SK-N-SH treated with all-trans-retinoic acid at 6 μM for 48 hours (cell line): ENCODE measurements at regions not wholly inside any gene's neighbourhood (a gene's known extent, or its start where the extent isn't known, plus 50 kb on each side); places are given as distances from the start of the nearest gene placed in this dataset.

Experiments used
- ARNTL ChIP-seq: fragments of 450-650 bp; formaldehyde crosslinking; IDR thresholded peaks from 2 replicates; pipeline ENCODE4 v1.5.0; 2020; ENCODE audit warnings: low read depth, mild to moderate bottlenecking, moderate library complexity, borderline replicate concordance
- CSRNP3 ChIP-seq: fragments of 250-450 bp; sonication (Bioruptor Pico); IDR thresholded peaks from 2 replicates; pipeline ENCODE4 v1.5.1; 2021; ENCODE audit warnings: mild to moderate bottlenecking, moderate library complexity
- ESRRG ChIP-seq: fragments of 250-450 bp; sonication (Bioruptor Pico); IDR thresholded peaks from 2 replicates; pipeline ENCODE4 v1.6.1; 2021; ENCODE audit warnings: mild to moderate bottlenecking
- PATZ1 ChIP-seq: fragments of 250-450 bp; sonication (Bioruptor Pico); IDR thresholded peaks from 2 replicates; pipeline ENCODE4 v1.8.0; 2020; ENCODE audit warnings: mild to moderate bottlenecking, moderate library complexity, borderline replicate concordance
- RARB ChIP-seq: fragments of 250-450 bp; sonication (Bioruptor Pico); IDR thresholded peaks from 2 replicates; pipeline ENCODE4 v1.8.0; 2021; ENCODE audit warnings: mild to moderate bottlenecking, moderate library complexity
- TOX ChIP-seq: fragments of 250-450 bp; sonication (Bioruptor Pico); IDR thresholded peaks from 2 replicates; pipeline ENCODE4 v1.8.0; 2021; ENCODE audit warnings: mild to moderate bottlenecking, moderate library complexity, borderline replicate concordance
- ZC3H10 ChIP-seq: fragments of 250-450 bp; sonication (Bioruptor Pico); IDR thresholded peaks from 2 replicates; pipeline ENCODE4 v1.5.1; 2021; ENCODE audit warnings: mild to moderate bottlenecking, moderate library complexity
- ZFP30 ChIP-seq: fragments of 450-650 bp; formaldehyde crosslinking; IDR thresholded peaks from 2 replicates; pipeline ENCODE4 v1.5.0; 2022; ENCODE audit warnings: mild to moderate bottlenecking, moderate library complexity

GRCh38 chr15:61653110-61653509 is 407.1 kb downstream of the VPS13C start:
- TF ChIP-seq ZC3H10: no peak
- no peak for TF ChIP-seq ARNTL (CRISPR knock-in tag)
- TF ChIP-seq ZFP30 (CRISPR knock-in tag): no peak
- no peak for TF ChIP-seq CSRNP3 (CRISPR knock-in tag)
- TF ChIP-seq RARB (CRISPR knock-in tag): no peak
- no peak for TF ChIP-seq ESRRG (CRISPR knock-in tag)
- no peak for TF ChIP-seq PATZ1 (CRISPR knock-in tag)
- TF ChIP-seq TOX (CRISPR knock-in tag): no peak
